B cell (primary cell): ENCODE measurements at regions not wholly inside any gene's neighbourhood (a gene's known extent, or its start where the extent isn't known, plus 50 kb on each side); places are given as distances from the start of the nearest gene placed in this dataset.

Source experiments
- CTCF ChIP-seq: fragments of 200-600 bp; IDR thresholded peaks from one replicate; pipeline ENCODE4 v1.8.0; 2022; ENCODE audit warnings: antibody characterized with exemption, mild to moderate bottlenecking
- EZH2 ChIP-seq: IDR thresholded peaks from 2 replicates; pipeline ENCODE4 v1.6.1; 2012; ENCODE audit warnings: borderline replicate concordance, low read depth, mild to moderate bottlenecking, moderate library complexity, low read length; ENCODE audit not compliant: insufficient read depth, poor library complexity, severe bottlenecking

GRCh38 chr4:182971702-182972101 is 54.5 kb upstream of the DCTD start:
- TF ChIP-seq CTCF (no peak), EZH2 (no peak)
